AG10803 (cell line): ENCODE measurements at regions not wholly inside any gene's neighbourhood (a gene's known extent, or its start where the extent isn't known, plus 50 kb on each side); places are given as distances from the start of the nearest gene placed in this dataset.

Experiments
- DNase-seq: peaks from one replicate; pipeline ENCODE4 v3.0.0; 2010; ENCODE audit warnings: low read depth
- H3K4me3 ChIP-seq: 2 replicates; pipeline ENCODE4 v1.5.1; 2011; ENCODE audit warnings: mild to moderate bottlenecking, low read length, control low read depth
- TF ChIP-seq, protein P1 (sequence below): conservative IDR thresholded peaks from 2 replicates; pipeline ENCODE4 v1.5.1; 2011; ENCODE audit warnings: mild to moderate bottlenecking, low read length, control low read depth, inconsistent platforms

DNA sequence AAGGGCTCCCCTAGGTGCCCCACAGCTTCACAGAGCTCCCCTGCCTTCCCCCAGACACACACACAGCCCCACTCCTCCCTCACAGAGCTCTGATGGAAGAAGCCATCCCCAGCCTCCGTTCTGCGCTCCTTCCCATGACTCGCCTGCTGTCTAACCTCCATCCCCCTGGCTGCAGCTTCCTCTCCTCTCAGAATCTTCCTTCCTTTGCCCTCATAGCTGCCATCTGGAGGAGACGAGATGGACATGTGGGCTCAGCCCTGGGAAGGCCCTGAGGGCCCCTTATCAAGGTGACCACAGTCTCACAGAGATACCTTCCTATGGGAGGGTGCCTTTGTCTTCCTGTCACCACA, 94.3 kb downstream of the PCDH1 start:
- DNase-seq: no peak
- TF ChIP-seq, protein P1, sequence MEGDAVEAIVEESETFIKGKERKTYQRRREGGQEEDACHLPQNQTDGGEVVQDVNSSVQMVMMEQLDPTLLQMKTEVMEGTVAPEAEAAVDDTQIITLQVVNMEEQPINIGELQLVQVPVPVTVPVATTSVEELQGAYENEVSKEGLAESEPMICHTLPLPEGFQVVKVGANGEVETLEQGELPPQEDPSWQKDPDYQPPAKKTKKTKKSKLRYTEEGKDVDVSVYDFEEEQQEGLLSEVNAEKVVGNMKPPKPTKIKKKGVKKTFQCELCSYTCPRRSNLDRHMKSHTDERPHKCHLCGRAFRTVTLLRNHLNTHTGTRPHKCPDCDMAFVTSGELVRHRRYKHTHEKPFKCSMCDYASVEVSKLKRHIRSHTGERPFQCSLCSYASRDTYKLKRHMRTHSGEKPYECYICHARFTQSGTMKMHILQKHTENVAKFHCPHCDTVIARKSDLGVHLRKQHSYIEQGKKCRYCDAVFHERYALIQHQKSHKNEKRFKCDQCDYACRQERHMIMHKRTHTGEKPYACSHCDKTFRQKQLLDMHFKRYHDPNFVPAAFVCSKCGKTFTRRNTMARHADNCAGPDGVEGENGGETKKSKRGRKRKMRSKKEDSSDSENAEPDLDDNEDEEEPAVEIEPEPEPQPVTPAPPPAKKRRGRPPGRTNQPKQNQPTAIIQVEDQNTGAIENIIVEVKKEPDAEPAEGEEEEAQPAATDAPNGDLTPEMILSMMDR: no peak

DNA sequence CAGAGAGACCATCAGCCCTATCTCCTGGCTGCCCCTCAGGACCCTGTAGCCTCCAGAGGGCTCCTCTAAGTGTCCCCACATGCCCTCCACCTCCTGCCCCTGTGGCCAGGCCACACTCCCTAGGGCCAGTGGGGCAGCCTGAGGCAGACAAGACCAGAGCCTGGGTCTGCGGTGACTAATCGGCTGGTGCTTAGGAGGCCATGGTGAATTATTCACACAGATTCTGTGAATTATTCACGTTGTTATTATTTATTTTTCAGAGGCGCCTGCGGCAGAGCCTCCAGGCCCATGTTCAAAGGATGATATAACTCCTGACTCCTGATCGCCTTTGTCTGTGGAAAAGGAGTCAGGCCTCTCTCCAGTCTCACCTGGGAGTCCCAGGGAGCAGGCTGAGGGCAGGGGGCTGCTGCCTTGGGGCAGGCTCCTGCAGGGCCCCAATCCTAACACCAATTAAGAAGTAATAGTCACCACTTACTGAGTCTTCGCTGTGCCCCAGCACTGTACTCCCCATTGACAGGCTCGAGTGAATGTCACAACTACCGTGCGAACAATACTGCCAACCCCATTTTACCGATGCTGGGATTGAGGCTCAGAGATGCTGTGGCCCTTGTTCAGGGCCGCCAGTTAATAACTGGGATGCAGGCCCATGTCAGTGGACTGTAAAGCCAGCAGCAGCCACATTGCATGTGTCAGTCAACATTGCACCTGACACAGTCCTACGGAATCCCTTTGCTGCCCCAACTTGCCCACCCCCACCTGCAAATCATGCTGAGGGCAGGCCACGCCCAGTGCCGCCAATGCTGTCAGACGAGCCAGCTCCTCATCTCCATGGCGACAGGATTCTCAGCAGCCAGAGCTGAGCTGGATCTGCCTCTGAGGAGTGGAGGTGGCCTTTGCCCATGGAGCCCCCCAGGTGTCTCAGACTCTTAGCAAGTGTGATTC, 94.9 kb downstream of the PCDH1 start:
- no peak overlapping the region for H3K4me3 ChIP-seq
- no peak for DNase-seq
- TF ChIP-seq, protein P1: no peak

More for the DNA sequence above, 94.3 kb downstream of the PCDH1 start:
- no peak overlapping the region for H3K4me3 ChIP-seq

DNA sequence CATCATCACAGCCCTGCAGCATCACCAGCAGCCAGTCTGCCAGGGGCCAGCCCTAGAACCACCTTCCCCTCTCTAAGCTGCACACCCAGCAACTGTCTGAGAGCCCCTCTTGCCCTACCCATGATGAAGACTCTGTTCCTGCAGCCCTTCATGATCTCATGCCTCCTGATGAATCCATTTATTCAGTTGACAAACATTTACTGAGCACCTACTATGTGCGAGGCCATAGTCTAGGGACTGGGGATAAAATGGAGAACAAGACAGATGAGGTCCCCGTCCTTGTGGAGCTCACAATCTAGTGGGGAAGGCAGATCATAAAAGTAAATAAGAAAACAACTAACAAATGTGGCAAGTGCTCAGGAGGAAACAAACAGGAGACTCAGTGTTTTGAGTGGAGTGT, 96.3 kb downstream of the PCDH1 start:
- H3K4me3 ChIP-seq: no peak overlapping the region
- no peak for DNase-seq
- TF ChIP-seq, protein P1: no peak

DNA sequence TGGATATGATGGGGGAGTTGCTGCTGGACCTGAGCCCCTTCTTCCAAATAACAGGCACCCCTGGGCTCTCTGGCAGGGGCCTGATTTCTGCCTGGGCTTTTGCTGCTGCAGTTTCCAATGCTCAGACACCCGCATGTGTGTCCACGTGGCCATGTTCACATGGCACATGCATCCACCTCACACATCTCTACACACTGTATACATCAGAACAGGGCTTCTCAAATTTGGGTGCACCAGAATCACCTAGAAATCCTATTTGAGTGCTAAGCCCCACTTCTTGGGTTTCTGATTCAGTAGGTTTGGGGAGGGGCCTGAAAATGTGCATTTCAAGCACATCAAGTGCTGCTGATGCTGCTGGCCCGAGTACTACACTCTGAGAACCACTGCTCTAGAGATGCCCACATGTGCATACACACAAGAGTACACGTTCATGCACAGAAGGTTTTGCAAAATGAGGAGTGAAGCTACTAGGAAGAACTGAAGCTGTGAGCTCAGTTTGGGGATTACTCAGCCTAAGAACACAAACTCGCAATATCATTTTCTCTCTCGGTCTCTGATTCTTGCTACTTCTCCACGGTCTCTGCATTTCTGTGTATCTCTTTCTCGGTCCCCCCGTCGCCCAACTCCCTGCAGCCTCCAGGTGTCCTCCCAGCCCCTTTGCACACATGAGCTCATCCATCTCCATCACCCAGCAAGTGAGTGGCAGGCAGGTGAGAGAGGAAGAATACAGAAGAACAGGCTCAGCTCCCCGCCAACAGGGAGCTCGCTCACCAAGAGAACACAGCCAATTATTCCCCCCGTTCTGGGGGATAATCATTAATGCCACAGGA, 97.0 kb downstream of the PCDH1 start:
- no peak overlapping the region for H3K4me3 ChIP-seq
- DNase-seq: no peak
- TF ChIP-seq, protein P1: no peak

DNA sequence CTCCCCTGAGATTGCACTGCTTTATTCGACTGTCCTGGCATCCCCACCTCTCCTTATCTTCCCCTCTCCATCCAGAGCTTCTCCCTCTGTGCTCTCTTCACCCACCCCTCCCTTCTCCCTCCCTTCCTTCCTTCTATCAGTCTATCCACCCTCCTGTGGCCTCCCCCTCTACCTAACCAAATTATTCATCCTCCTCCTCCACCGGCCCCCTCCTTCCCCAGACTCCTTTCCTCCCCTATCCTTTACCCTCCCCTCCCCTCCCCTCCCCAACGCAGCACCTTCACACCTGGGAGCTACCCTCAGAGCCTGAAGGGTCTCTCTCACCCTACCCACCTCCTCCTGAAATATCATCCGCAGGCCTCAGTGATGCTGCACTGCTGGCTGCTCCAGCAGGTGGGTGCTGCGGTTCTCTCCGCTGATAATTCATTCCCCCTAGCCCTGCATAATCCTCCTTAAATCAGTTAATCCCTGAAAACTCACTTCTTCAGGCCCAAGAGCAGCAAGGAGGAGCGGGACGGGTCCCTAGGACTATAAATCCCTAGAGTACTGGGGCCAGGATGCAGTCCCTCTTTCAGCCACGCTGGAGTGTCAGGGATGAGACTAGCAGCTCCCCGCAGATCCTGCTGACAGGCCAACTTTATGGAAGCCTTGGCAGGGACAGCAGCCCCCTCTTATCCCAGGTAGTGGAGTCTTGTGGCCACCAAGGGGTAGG, 97.8 kb downstream of the PCDH1 start:
- H3K4me3 ChIP-seq: no peak overlapping the region
- TF ChIP-seq, protein P1: no peak

DNA sequence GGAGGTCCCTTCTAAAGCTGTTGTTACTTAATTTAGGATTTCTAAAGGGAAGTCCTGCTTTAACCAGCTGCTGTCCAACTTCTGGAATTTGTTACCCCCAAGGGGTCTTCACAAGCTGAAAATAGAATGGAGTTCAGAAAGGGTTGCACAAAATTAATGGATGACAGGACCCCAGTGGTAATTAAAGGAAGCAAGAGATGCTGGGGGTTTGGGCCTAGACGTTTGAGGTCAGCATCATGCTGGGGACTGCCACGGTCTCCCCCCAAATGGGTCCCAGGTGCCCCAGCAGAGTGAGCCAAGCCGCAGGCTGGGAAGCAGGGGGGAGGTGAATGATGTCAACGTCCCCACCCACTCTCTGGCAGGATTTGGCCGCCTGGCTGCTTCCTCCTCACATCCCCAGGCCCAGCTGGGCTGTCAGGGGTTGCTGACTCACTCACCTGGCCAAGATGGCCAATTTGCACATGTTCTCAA, 97.5 kb upstream of the ARAP3 start:
- TF ChIP-seq, protein P1: no peak
- DNase-seq: peak; percentile 41
- no peak overlapping the region for H3K4me3 ChIP-seq

More for the DNA sequence above, 97.8 kb downstream of the PCDH1 start:
- no peak for DNase-seq
